ENCODE measurements at regions not wholly inside any gene's neighbourhood (a gene's known extent, or its start where the extent isn't known, plus 50 kb on each side); places are given as distances from the start of the nearest gene placed in this dataset.

- no peak for DNase-seq
- no peaks in the 10 kb centered on the region for H3K79me1 ChIP-seq (ENCODE audit: low read length)
- H3K36me3 ChIP-seq (ENCODE audit: control insufficient read depth in 1 of 2, insufficient read depth in 2 of 2, low read length in 2 of 2), result no peaks in the 10 kb centered on the region
- no peak overlapping the region for H3K4ac ChIP-seq (ENCODE audit: low read depth, low read length)
- H2AK5ac ChIP-seq (ENCODE audit: low read length), result no peak overlapping the region
- no peaks in the 10 kb centered on the region for H3K9me3 ChIP-seq (ENCODE audit: insufficient read depth, low read depth, low read length)
- H3K4me1 ChIP-seq (ENCODE audit: control insufficient read depth in 1 of 2, insufficient read depth in 2 of 2, low read length in 2 of 2), result no peaks in the 10 kb centered on the region
- no peak overlapping the region for H2BK120ac ChIP-seq (ENCODE audit: insufficient read depth, low read length, poor library complexity)
- H2AFZ ChIP-seq (ENCODE audit: insufficient read depth, low read length, poor library complexity), result no peak overlapping the region
- H3K27ac ChIP-seq (ENCODE audit: low read depth, low read length), result no peak overlapping the region
- no peak overlapping the region for H4K12ac ChIP-seq (ENCODE audit: low read depth, low read length)
- no peak overlapping the region for H2BK5ac ChIP-seq (ENCODE audit: low read depth, low read length, poor library complexity)
- H2BK12ac ChIP-seq (ENCODE audit: low read length), result no peak overlapping the region
- H3K18ac ChIP-seq (ENCODE audit: low read length), result no peak overlapping the region
- H3K4me2 ChIP-seq (ENCODE audit: low read length), result no peak overlapping the region
- H4K8ac ChIP-seq (ENCODE audit: low read depth, low read length), result no peak overlapping the region
- H3K4me3 ChIP-seq (ENCODE audit: low read depth, low read length), result no peak overlapping the region
- H3K79me2 ChIP-seq (ENCODE audit: control insufficient read depth, insufficient read depth, low read length, poor library complexity), result no peaks in the 10 kb centered on the region
- no peak overlapping the region for H4K91ac ChIP-seq (ENCODE audit: low read depth, low read length)
- no peak overlapping the region for H3K9ac ChIP-seq (ENCODE audit: low read length)
- H3K14ac ChIP-seq (ENCODE audit: low read length), result no peak overlapping the region
- no peaks in the 10 kb centered on the region for H3K27me3 ChIP-seq (ENCODE audit: insufficient read depth, low read length)
- no peak overlapping the region for H3K23ac ChIP-seq (ENCODE audit: low read length)
- no CpG with 5 or more reads among the region's 4 CpGs for WGBS (ENCODE audit: extremely low coverage, insufficient coverage, insufficient read length)
Observed at GRCh38 chr18:28359176-28359575, 182.2 kb upstream of the CDH2 start.

GRCh38 chr18:28357766-28358401 lies 181.0 kb upstream of the CDH2 start:
- no peak overlapping the region for H3K4me2 ChIP-seq (ENCODE audit: low read length)

GRCh38 chr18:28350821-28351220 lies 173.9 kb upstream of the CDH2 start:
- Histone ChIP-seq H3K27me3 (ENCODE audit: insufficient read depth, low read length) (no peaks in the 10 kb centered on the region), H3K36me3 (ENCODE audit: control insufficient read depth in 1 of 2, insufficient read depth in 2 of 2, low read length in 2 of 2) (no peaks in the 10 kb centered on the region), H3K4me3 (ENCODE audit: low read depth, low read length) (no peak overlapping the region), H4K8ac (ENCODE audit: low read depth, low read length) (peak overlapping the region; percentile 43), H2BK5ac (ENCODE audit: low read depth, low read length, poor library complexity) (no peak overlapping the region), H3K9me3 (ENCODE audit: insufficient read depth, low read depth, low read length) (no peaks in the 10 kb centered on the region), H2AK5ac (ENCODE audit: low read length) (no peak overlapping the region), H3K4ac (ENCODE audit: low read depth, low read length) (no peak overlapping the region), H2BK12ac (ENCODE audit: low read length) (no peak overlapping the region), H3K4me1 (ENCODE audit: control insufficient read depth in 1 of 2, insufficient read depth in 2 of 2, low read length in 2 of 2) (peaks cover 7 to 13% of the 10 kb centered on the region in 2 experiments), H3K14ac (ENCODE audit: low read length) (no peak overlapping the region), H3K79me2 (ENCODE audit: control insufficient read depth, insufficient read depth, low read length, poor library complexity) (no peaks in the 10 kb centered on the region), H3K27ac (ENCODE audit: low read depth, low read length) (peak overlapping the region; percentile 47), H4K91ac (ENCODE audit: low read depth, low read length) (no peak overlapping the region), H2BK120ac (ENCODE audit: insufficient read depth, low read length, poor library complexity) (no peak overlapping the region), H3K18ac (ENCODE audit: low read length) (no peak overlapping the region), H3K4me2 (ENCODE audit: low read length) (no peak overlapping the region), H3K79me1 (ENCODE audit: low read length) (peaks cover 3% of the 10 kb centered on the region), H2AFZ (ENCODE audit: insufficient read depth, low read length, poor library complexity) (no peak overlapping the region), H3K9ac (ENCODE audit: low read length) (no peak overlapping the region), H4K12ac (ENCODE audit: low read depth, low read length) (no peak overlapping the region), H3K23ac (ENCODE audit: low read length) (no peak overlapping the region)
- no peak for DNase-seq
- WGBS (ENCODE audit: extremely low coverage, insufficient coverage, insufficient read length), result no CpG with 5 or more reads among the region's 7 CpGs

More at GRCh38 chr18:28357766-28358401, 181.0 kb upstream of the CDH2 start:
- no peak overlapping the region for H2BK12ac ChIP-seq (ENCODE audit: low read length)
- no peak overlapping the region for H4K91ac ChIP-seq (ENCODE audit: low read depth, low read length)
- no peaks in the 10 kb centered on the region for H3K4me1 ChIP-seq (ENCODE audit: control insufficient read depth in 1 of 2, insufficient read depth in 2 of 2, low read length in 2 of 2)
- H4K8ac ChIP-seq (ENCODE audit: low read depth, low read length), result no peak overlapping the region
- DNase-seq, result no peak
- H3K4ac ChIP-seq (ENCODE audit: low read depth, low read length), result no peak overlapping the region
- no peaks in the 10 kb centered on the region for H3K36me3 ChIP-seq (ENCODE audit: control insufficient read depth in 1 of 2, insufficient read depth in 2 of 2, low read length in 2 of 2)
- no peak overlapping the region for H2AFZ ChIP-seq (ENCODE audit: insufficient read depth, low read length, poor library complexity)
- H2AK5ac ChIP-seq (ENCODE audit: low read length), result no peak overlapping the region
- no peak overlapping the region for H4K12ac ChIP-seq (ENCODE audit: low read depth, low read length)
- no peaks in the 10 kb centered on the region for H3K9me3 ChIP-seq (ENCODE audit: insufficient read depth, low read depth, low read length)
- H3K18ac ChIP-seq (ENCODE audit: low read length), result no peak overlapping the region
- no peaks in the 10 kb centered on the region for H3K79me2 ChIP-seq (ENCODE audit: control insufficient read depth, insufficient read depth, low read length, poor library complexity)
- no peak overlapping the region for H3K9ac ChIP-seq (ENCODE audit: low read length)
- no peak overlapping the region for H3K23ac ChIP-seq (ENCODE audit: low read length)
- no peak overlapping the region for H2BK120ac ChIP-seq (ENCODE audit: insufficient read depth, low read length, poor library complexity)
- no peak overlapping the region for H3K27ac ChIP-seq (ENCODE audit: low read depth, low read length)
- WGBS (ENCODE audit: extremely low coverage, insufficient coverage, insufficient read length), result no CpG with 5 or more reads among the region's 6 CpGs
- H3K4me3 ChIP-seq (ENCODE audit: low read depth, low read length), result no peak overlapping the region
- H3K79me1 ChIP-seq (ENCODE audit: low read length), result no peaks in the 10 kb centered on the region
- H3K27me3 ChIP-seq (ENCODE audit: insufficient read depth, low read length), result no peaks in the 10 kb centered on the region
- no peak overlapping the region for H2BK5ac ChIP-seq (ENCODE audit: low read depth, low read length, poor library complexity)
- no peak overlapping the region for H3K14ac ChIP-seq (ENCODE audit: low read length)

GRCh38 chr18:28342231-28342630 lies 165.3 kb upstream of the CDH2 start:
- no peak overlapping the region for H3K27ac ChIP-seq (ENCODE audit: low read depth, low read length)
- no peak overlapping the region for H3K4me2 ChIP-seq (ENCODE audit: low read length)
- no peak overlapping the region for H2BK5ac ChIP-seq (ENCODE audit: low read depth, low read length, poor library complexity)
- no peaks in the 10 kb centered on the region for H3K4me1 ChIP-seq (ENCODE audit: control insufficient read depth in 1 of 2, insufficient read depth in 2 of 2, low read length in 2 of 2)
- H2AK5ac ChIP-seq (ENCODE audit: low read length), result no peak overlapping the region
- H3K4ac ChIP-seq (ENCODE audit: low read depth, low read length), result no peak overlapping the region
- DNase-seq, result no peak
- H2BK120ac ChIP-seq (ENCODE audit: insufficient read depth, low read length, poor library complexity), result no peak overlapping the region
- H4K12ac ChIP-seq (ENCODE audit: low read depth, low read length), result no peak overlapping the region
- H3K9me3 ChIP-seq (ENCODE audit: insufficient read depth, low read depth, low read length), result no peaks in the 10 kb centered on the region
- H2AFZ ChIP-seq (ENCODE audit: insufficient read depth, low read length, poor library complexity), result no peak overlapping the region
- no peaks in the 10 kb centered on the region for H3K36me3 ChIP-seq (ENCODE audit: control insufficient read depth in 1 of 2, insufficient read depth in 2 of 2, low read length in 2 of 2)
- H3K27me3 ChIP-seq (ENCODE audit: insufficient read depth, low read length), result no peaks in the 10 kb centered on the region
- H3K14ac ChIP-seq (ENCODE audit: low read length), result no peak overlapping the region
- no peaks in the 10 kb centered on the region for H3K79me2 ChIP-seq (ENCODE audit: control insufficient read depth, insufficient read depth, low read length, poor library complexity)
- H3K79me1 ChIP-seq (ENCODE audit: low read length), result no peaks in the 10 kb centered on the region
- H4K8ac ChIP-seq (ENCODE audit: low read depth, low read length), result no peak overlapping the region
- H3K18ac ChIP-seq (ENCODE audit: low read length), result no peak overlapping the region
- no peak overlapping the region for H2BK12ac ChIP-seq (ENCODE audit: low read length)
- H3K9ac ChIP-seq (ENCODE audit: low read length), result no peak overlapping the region
- no peak overlapping the region for H3K23ac ChIP-seq (ENCODE audit: low read length)
- H3K4me3 ChIP-seq (ENCODE audit: low read depth, low read length), result no peak overlapping the region
- no CpG with 5 or more reads among the region's 1 CpG for WGBS (ENCODE audit: extremely low coverage, insufficient coverage, insufficient read length)
- no peak overlapping the region for H4K91ac ChIP-seq (ENCODE audit: low read depth, low read length)
